ENCODE measurements at regions not wholly inside any gene's neighbourhood (a gene's known extent, or its start where the extent isn't known, plus 50 kb on each side); places are given as distances from the start of the nearest gene placed in this dataset.

- TF ChIP-seq, protein P1, sequence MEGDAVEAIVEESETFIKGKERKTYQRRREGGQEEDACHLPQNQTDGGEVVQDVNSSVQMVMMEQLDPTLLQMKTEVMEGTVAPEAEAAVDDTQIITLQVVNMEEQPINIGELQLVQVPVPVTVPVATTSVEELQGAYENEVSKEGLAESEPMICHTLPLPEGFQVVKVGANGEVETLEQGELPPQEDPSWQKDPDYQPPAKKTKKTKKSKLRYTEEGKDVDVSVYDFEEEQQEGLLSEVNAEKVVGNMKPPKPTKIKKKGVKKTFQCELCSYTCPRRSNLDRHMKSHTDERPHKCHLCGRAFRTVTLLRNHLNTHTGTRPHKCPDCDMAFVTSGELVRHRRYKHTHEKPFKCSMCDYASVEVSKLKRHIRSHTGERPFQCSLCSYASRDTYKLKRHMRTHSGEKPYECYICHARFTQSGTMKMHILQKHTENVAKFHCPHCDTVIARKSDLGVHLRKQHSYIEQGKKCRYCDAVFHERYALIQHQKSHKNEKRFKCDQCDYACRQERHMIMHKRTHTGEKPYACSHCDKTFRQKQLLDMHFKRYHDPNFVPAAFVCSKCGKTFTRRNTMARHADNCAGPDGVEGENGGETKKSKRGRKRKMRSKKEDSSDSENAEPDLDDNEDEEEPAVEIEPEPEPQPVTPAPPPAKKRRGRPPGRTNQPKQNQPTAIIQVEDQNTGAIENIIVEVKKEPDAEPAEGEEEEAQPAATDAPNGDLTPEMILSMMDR (conservative IDR thresholded peaks at IDR 0.05) = no peak
- no peak for TF ChIP-seq ZFX (IDR thresholded peaks at IDR 0.05)
These were observed 371.2 kb upstream of the SULF2 start for GRCh38 chr20:48156521-48156920.

All from C4-2B (cell line).